Ishikawa (cell line): ENCODE measurements at regions not wholly inside any gene's neighbourhood (a gene's known extent, or its start where the extent isn't known, plus 50 kb on each side); places are given as distances from the start of the nearest gene placed in this dataset.
A peak's percentile ranks its signal among the peaks of the same experiment; 100 is the strongest.

Experiments
- CREB1 ChIP-seq: IDR thresholded peaks from 2 replicates; pipeline ENCODE4 v1.6.1; 2012; ENCODE audit warnings: low read depth
- EGR1 ChIP-seq: IDR thresholded peaks from 2 replicates; pipeline ENCODE4 v1.6.1; 2012
- MAX ChIP-seq: IDR thresholded peaks from 2 replicates; pipeline ENCODE4 v1.6.1; 2012
- NFIC ChIP-seq: IDR thresholded peaks from 2 replicates; pipeline ENCODE4 v1.6.1; 2012
- TAF1 ChIP-seq: IDR thresholded peaks from 2 replicates; pipeline ENCODE4 v1.6.1; 2012; ENCODE audit warnings: low read depth, mild to moderate bottlenecking
- YY1 ChIP-seq: IDR thresholded peaks from 2 replicates; pipeline ENCODE4 v1.6.1; 2012; ENCODE audit warnings: low read depth
- ZBTB7A ChIP-seq: IDR thresholded peaks from 2 replicates; pipeline ENCODE4 v1.6.1; 2012; ENCODE audit warnings: low read depth

- TF ChIP-seq YY1, result no peak
- TF ChIP-seq ZBTB7A, result peak; percentile 66; the same call in 1 of the 2 replicates
- peak; percentile 84 for TF ChIP-seq NFIC
- TF ChIP-seq TAF1, result no peak
- TF ChIP-seq MAX, result no peak
- no peak for TF ChIP-seq EGR1
- no peak for TF ChIP-seq CREB1
Observed at GRCh38 chr6:33958526-33959328, 154.9 kb upstream of the MLN start.
